Sigmoid colon (tissue), 4 donors: ENCODE measurements at regions not wholly inside any gene's neighbourhood (a gene's known extent, or its start where the extent isn't known, plus 50 kb on each side); places are given as distances from the start of the nearest gene placed in this dataset.

ENCODE experiments used
- CTCF ChIP-seq, 4 experiments: fragments of 450-650 bp in 3 of 4; fragments of 200-600 bp in 1 of 4; IDR thresholded peaks; one replicate each; pipeline ENCODE4 v1.5.1; 2016 to 2019; ENCODE audit warnings: antibody characterized with exemption in 4 of 4, mild to moderate bottlenecking in 3 of 4, moderate library complexity in 2 of 4
- EP300 ChIP-seq, 4 donors: sonication (generic); formaldehyde crosslinking; IDR thresholded peaks; one replicate each; pipeline ENCODE4 v1.6.1; 2017; ENCODE audit warnings: antibody characterized with exemption in 4 of 4
- POLR2A ChIP-seq, 2 donors: fragments of 450-650 bp; IDR thresholded peaks; one replicate each; pipeline ENCODE4 v1.6.1; 2016; ENCODE audit warnings: antibody characterized with exemption in 2 of 2, mild to moderate bottlenecking in 2 of 2, moderate library complexity in 2 of 2

- TF ChIP-seq CTCF (IDR thresholded peaks at IDR 0.05) (no peak), POLR2A (IDR thresholded peaks at IDR 0.05) (no peak), EP300 (IDR thresholded peaks at IDR 0.05) (no peak)
Observed at GRCh38 chr16:5523829-5524228, 426.2 kb upstream of the EEF2KMT start.
